Activated naive CD8-positive, alpha-beta T cell treated with anti-CD3 and anti-CD28 coated beads, Interleukin-2, amount 50 U/mL, for 24 hours (primary cell): ENCODE measurements at regions not wholly inside any gene's neighbourhood (a gene's known extent, or its start where the extent isn't known, plus 50 kb on each side); places are given as distances from the start of the nearest gene placed in this dataset.
A peak's percentile ranks its signal among the peaks of the same experiment; 100 is the strongest.
"Not testable (repeated sequence)": the region's sequence is repeated elsewhere in the genome, so short reads cannot be mapped to it uniquely, and the experiment has no call there.

Source experiments
- ATAC-seq: fragments of 150-1000 bp; cut with Tn5 transposase; one replicate; pipeline ENCODE4 v1.10.0; 2021
- DNase-seq: peaks from one replicate; pipeline ENCODE4 v3.0.0; 2021
- H3K27ac Mint-ChIP-seq: one replicate; pipeline ENCODE4 v1.8.0; 2021; ENCODE audit warnings: mild to moderate bottlenecking, mixed read lengths
- H3K27me3 Mint-ChIP-seq: one replicate; pipeline ENCODE4 v1.8.0; 2021; ENCODE audit warnings: mixed read lengths
- H3K36me3 Mint-ChIP-seq: one replicate; pipeline ENCODE4 v1.8.0; 2021; ENCODE audit warnings: low read depth, mixed read lengths
- H3K4me1 Mint-ChIP-seq: one replicate; pipeline ENCODE4 v1.8.0; 2021; ENCODE audit warnings: mixed read lengths
- H3K4me3 Mint-ChIP-seq: one replicate; pipeline ENCODE4 v1.8.0; 2021; ENCODE audit warnings: mild to moderate bottlenecking, moderate library complexity, mixed read lengths
- H3K9me3 Mint-ChIP-seq: one replicate; pipeline ENCODE4 v1.8.0; 2021; ENCODE audit warnings: mixed read lengths

DNA sequence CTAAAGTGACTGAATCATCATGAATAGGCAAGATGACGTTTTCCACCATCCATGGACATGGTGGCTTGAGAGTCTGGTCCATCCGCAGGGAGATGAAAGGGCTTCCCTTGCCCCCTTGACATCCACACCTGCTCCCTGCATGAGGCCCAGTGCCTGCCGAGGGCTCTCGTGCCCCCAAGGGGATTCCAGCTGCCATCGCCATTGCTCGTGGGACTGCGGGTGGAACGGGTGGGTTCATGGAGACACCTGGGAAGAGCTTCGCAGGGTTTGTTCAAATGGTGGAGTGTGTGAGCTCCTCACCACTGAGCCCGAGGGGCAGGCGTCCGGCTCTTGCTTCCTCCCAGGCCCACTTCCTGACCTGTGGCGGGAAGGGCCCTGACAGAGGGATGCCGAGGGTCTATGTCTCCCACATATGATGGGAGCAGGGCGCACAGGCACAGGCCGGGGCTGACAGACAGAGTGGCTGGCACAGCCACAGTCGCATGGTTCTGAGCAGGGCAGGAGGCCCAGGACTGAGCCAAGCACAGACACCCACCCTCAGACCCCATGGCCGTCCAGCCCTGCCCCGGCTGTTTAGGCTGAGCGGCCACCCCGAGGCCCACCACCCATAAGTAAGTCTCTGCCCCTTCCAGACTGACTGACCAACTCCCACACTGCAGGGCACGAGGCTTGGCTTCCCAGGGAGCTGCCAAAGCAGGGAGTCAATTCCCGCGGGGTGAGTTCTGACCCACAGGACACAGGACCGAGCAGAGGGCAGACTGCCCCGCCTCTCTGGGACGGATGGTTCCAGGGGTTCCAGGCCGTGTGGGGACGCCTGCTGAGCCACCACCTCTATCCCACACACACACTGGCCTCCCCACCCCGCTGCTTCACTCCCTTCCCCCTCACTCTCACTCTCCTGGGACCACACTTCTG is 70.0 kb upstream of the PPP1R26 start:
- no peak overlapping the region for H3K27ac Mint-ChIP-seq
- no peaks in the 10 kb centered on the region for H3K36me3 Mint-ChIP-seq
- DNase-seq, result no peak
- H3K27me3 Mint-ChIP-seq, result peaks cover 3% of the 10 kb centered on the region
- no peak for ATAC-seq
- no peaks in the 10 kb centered on the region for H3K9me3 Mint-ChIP-seq
- H3K4me1 Mint-ChIP-seq, result no peaks in the 10 kb centered on the region
- H3K4me3 Mint-ChIP-seq, result no peak overlapping the region

DNA sequence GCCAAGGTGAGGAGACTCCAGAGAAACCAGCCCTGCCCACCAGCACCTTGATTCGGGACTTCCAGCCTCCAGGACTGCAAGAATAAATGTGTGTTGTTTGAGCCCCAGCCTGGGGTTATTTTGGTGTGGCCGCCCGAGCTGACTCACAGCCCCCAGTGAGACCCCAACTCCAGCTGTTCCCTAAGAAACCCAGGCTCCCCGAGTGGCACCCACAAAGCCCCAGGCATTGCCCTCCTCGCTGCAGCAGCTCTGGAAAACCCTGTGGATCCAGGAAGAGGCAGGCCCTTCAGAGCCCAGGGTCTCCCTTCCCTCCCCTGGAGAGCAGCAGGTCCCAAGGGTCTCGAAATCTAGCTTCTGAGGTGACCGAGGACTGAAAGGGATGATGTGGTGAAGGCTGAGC is 69.2 kb upstream of the PPP1R26 start:
- no peaks in the 10 kb centered on the region for H3K4me1 Mint-ChIP-seq

DNA sequence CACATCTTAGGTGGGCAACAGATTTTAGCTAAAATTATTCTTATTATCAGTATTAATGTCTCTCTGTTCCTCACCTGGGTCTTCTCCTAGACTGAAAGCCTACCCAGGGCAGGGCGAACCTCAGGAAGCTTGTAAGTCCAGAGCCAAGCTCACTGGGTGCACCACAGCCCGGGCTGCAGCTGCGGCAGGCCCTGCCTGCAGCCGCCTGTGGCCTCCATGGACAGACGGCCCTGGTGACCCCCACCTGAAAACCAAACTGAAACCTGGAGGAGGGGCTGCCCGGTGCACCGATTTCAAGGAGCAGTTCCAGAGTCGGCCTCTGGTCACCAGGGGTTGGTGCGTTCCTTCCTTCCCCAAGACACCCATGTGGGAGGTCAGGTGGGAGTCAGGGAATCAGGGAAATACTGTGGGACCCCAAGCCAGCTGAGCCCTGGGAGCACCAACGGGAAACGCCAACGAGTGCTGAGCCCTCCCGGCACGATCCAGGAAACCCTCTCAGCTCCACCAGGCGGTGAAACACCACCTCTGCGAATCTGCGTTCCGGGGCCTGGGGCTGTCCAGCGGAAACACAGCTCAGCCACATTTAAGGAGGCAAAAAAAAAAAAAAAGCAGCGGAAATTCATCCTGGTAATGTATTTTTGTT is 68.6 kb upstream of the PPP1R26 start:
- no peak for DNase-seq
- no peaks in the 10 kb centered on the region for H3K4me1 Mint-ChIP-seq
- no peaks in the 10 kb centered on the region for H3K27me3 Mint-ChIP-seq
- no peaks in the 10 kb centered on the region for H3K36me3 Mint-ChIP-seq
- no peak overlapping the region for H3K4me3 Mint-ChIP-seq
- H3K27ac Mint-ChIP-seq, result no peak overlapping the region
- no peak for ATAC-seq
- H3K9me3 Mint-ChIP-seq, result no peaks in the 10 kb centered on the region

More for the DNA sequence above, 69.2 kb upstream of the PPP1R26 start:
- peaks cover 3% of the 10 kb centered on the region for H3K27me3 Mint-ChIP-seq
- no peak overlapping the region for H3K27ac Mint-ChIP-seq
- H3K9me3 Mint-ChIP-seq, result no peaks in the 10 kb centered on the region
- DNase-seq (no peak), ATAC-seq (no peak)
- no peak overlapping the region for H3K4me3 Mint-ChIP-seq
- H3K36me3 Mint-ChIP-seq, result no peaks in the 10 kb centered on the region

DNA sequence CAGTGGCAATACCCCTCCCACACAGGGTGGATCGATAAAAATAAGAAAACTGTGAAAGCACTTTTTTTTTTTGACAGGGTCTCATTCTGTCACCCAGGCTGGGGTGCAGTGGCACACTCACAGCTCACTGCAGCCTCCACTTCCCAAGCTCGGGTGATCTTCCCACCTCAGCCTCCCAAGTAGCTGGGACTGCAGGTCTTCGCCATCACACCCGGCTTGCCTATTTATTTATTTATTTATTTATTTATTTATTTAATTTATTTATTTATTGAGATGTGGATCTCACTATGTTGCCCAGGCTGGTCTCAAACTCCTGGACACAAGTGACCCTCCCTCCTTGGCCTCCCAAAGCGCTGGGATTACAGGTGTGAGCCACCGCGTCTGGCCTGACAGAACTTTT is 68.0 kb upstream of the PPP1R26 start:
- not testable (repeated sequence) for ATAC-seq, H3K4me1 Mint-ChIP-seq, H3K36me3 Mint-ChIP-seq, H3K9me3 Mint-ChIP-seq, H3K27me3 Mint-ChIP-seq, H3K27ac Mint-ChIP-seq, H3K4me3 Mint-ChIP-seq, DNase-seq

DNA sequence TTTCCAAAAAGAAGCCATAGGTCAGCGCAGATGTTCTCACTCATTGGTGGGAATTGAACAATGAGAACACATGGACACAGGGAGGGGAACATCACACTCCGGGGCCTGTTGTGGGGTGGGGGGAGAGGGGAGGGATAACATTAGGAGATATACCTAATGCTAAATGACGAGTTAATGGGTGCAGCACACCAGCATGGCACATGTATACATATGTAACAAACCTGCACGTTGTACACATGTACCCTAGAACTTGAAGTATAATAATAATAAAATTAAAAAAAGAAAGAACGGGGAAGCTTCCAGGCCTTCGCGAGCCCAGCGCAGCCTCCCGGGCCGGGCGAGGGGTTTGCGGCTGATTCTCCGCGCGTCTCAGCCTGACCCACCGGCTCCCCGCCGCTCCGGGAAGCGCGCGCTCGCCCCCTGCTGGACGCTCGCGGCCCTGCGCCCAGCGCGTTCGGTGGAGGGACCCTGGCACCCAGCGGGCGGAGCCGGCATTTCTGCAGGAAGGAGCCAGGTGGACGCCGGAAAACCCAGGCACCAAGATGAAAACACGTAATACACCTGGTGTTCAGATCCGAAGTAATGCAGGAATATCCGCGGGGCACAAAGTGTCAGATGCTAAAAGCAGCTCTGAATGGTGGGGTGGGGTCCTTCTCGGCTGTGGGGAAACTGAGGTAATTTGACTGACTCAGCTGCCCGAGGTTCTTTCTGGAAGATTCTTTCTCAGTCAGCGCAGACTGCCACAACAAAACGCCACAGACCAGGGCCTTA is 67.1 kb upstream of the PPP1R26 start:
- not testable (repeated sequence) for H3K27ac Mint-ChIP-seq, H3K4me1 Mint-ChIP-seq, H3K27me3 Mint-ChIP-seq, H3K4me3 Mint-ChIP-seq, H3K36me3 Mint-ChIP-seq, H3K9me3 Mint-ChIP-seq
- ATAC-seq, result peak; percentile 77
- peak; percentile 76 for DNase-seq

DNA sequence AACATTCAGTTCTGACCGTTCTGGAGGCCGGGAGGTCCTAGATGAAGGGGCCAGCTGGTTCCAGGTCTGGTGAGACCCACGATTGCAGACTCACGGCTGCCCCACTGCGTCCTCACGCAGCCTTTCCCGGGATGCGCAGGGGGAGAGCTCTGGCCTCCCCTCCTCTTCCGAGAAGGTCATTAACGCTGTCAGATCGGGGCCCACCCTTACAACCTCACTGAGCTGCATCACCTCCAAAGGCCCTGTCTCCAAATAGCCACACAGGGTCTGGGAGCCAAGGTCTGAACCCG is 66.6 kb upstream of the PPP1R26 start:
- no peaks in the 10 kb centered on the region for H3K36me3 Mint-ChIP-seq
- H3K27me3 Mint-ChIP-seq, result no peaks in the 10 kb centered on the region
- ATAC-seq (no peak), DNase-seq (no peak)
- H3K4me1 Mint-ChIP-seq, result no peaks in the 10 kb centered on the region
- no peaks in the 10 kb centered on the region for H3K9me3 Mint-ChIP-seq
- H3K27ac Mint-ChIP-seq, result no peak overlapping the region
- H3K4me3 Mint-ChIP-seq, result no peak overlapping the region

DNA sequence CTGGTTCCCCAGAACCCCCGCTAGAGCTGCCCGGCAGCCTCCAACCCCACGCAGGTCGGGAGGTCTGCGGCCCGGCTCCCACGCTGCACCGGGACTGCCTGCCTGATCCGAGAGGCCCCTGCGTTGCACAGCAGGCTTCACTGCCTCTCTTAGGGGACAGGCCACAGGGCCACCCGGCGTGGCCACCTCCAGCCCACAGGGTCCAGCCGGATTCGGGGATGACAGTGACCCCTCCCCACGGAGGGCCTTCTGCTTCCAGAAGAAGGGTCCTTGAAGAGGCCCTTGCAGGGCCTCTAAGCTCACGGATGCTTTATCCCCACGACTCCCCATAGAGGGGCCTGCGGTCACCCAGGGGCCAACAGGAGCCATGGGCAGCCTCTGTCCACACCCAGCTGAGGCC is 66.1 kb upstream of the PPP1R26 start:
- no peaks in the 10 kb centered on the region for H3K27me3 Mint-ChIP-seq
- ATAC-seq (no peak), DNase-seq (no peak)
- no peak overlapping the region for H3K4me3 Mint-ChIP-seq
- no peaks in the 10 kb centered on the region for H3K9me3 Mint-ChIP-seq
- no peaks in the 10 kb centered on the region for H3K4me1 Mint-ChIP-seq
- no peak overlapping the region for H3K27ac Mint-ChIP-seq
- H3K36me3 Mint-ChIP-seq, result no peaks in the 10 kb centered on the region

DNA sequence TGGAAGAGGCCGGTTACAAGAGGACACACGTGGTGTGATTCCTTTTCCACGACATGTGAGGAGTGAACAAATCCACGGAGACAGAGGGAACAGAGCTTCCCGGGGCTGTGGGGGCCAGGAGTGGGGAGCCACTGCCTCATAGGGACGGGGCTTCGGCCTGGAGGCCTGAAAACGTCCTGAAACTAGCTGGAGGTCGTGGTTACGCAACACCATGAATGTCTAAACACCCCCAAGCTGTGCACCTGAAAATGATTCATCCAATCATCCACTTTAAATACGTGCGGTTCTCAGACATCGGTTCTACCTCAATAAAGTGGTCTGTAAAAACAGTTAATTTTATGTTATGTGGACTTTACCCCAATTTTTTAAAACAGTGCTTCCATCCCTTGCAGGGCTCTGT is 65.3 kb upstream of the PPP1R26 start:
- no peaks in the 10 kb centered on the region for H3K36me3 Mint-ChIP-seq
- no peak overlapping the region for H3K27ac Mint-ChIP-seq
- H3K4me1 Mint-ChIP-seq, result no peaks in the 10 kb centered on the region
- no peak for DNase-seq
- peaks cover 3% of the 10 kb centered on the region for H3K27me3 Mint-ChIP-seq
- H3K4me3 Mint-ChIP-seq, result no peak overlapping the region
- no peak for ATAC-seq
- H3K9me3 Mint-ChIP-seq, result no peaks in the 10 kb centered on the region

DNA sequence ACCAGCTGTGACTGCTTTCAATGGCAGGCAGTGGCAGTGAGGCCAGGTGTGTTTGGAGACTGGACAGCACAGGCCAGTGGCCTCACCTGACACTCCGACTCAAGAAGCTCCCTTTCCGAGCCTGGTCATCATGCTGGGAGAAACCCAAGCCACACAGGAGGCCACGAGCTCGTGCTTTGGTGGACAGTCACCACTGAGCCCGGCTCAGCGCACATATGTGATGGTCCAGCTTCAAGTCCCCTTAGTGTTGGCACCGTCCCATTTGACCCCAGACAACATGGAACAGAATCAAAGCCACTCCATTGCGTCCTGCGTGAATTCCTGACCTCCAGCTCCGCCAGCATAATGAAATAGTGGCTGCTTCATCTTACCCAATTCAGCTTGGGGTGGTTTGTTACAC is 64.0 kb upstream of the PPP1R26 start:
- Mint-ChIP-seq H3K36me3 (no peaks in the 10 kb centered on the region), H3K4me3 (no peak overlapping the region), H3K4me1 (no peaks in the 10 kb centered on the region), H3K27ac (no peak overlapping the region), H3K27me3 (peaks cover 8% of the 10 kb centered on the region), H3K9me3 (no peaks in the 10 kb centered on the region)
- ATAC-seq (no peak), DNase-seq (no peak)

DNA sequence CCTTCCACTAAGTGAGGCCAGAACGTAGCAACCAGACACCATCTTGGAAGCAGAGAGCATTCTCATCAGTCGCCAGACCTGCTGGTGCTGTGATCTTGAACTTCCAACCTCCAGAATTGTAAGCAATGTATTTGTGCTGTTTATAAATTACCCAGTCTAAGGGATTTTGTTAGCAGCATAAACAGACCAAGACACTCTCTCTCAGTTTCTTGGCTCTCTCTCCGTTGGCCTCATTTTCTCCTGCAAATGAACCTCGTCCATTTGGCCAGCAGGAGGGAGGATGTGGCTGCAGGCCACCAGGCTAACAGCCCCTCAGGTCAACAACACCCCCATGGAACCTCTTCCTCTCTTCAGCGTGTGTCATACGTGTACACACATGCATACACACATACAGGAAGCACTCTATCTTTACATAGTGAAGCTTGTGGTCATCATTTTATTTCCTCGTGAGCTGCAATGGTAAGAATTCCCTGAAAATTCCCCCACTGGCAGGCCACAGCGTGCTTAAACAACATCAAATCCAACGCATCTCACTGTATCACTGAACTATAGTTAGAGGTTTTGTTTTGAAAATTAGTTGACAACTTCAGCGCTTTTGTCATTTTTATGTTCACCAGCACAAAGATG is 62.8 kb upstream of the PPP1R26 start:
- ATAC-seq (no peak), DNase-seq (no peak)
- Mint-ChIP-seq H3K9me3 (no peaks in the 10 kb centered on the region), H3K27ac (no peak overlapping the region), H3K36me3 (no peaks in the 10 kb centered on the region), H3K4me1 (no peaks in the 10 kb centered on the region), H3K4me3 (no peak overlapping the region), H3K27me3 (peaks cover 9% of the 10 kb centered on the region)

DNA sequence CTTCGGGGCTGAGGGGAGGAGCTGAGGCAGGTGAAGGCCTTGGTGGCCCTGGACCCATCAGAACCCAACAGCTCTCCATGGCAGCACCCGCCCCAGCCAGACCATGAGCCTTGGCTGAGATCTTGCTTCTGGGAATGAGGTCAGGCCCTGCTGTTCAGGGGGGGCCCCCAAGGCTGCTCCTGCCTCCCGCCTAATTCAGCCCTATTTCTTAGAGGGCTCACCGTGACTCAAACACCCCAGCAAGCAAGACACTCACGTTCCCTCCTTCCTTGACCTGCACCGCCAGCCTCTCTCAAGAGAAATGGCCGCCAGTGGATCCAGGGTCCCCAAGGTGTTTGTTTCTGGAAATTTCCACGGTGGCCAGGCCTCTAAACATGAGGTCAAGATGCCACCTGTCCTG is 61.4 kb upstream of the PPP1R26 start:
- H3K4me1 Mint-ChIP-seq, result no peaks in the 10 kb centered on the region
- DNase-seq, result no peak

DNA sequence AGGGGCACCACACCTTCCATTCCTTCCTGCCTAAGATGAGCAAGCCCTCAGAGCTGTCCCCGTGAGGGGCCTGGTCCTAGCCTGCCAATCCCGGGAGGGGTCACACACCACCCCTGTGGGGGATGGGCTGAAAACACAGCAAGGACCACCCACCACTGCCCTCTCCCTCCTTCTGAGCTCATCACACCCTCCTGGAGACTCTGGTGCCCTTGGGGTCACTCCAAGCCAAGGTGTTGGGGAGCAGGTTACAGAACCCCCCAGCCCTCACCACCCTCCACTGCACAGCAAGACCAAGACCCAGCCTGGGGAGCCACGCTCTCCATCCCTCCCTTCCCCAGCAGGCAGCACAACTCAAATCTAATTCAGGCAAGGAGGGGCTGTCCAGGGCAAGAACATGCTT is 60.5 kb upstream of the PPP1R26 start:
- peaks cover 13% of the 10 kb centered on the region for H3K27me3 Mint-ChIP-seq
- ATAC-seq (no peak), DNase-seq (no peak)
- no peak overlapping the region for H3K27ac Mint-ChIP-seq
- no peaks in the 10 kb centered on the region for H3K4me1 Mint-ChIP-seq
- no peak overlapping the region for H3K4me3 Mint-ChIP-seq
- peaks cover 2% of the 10 kb centered on the region for H3K36me3 Mint-ChIP-seq
- no peaks in the 10 kb centered on the region for H3K9me3 Mint-ChIP-seq

More for the DNA sequence above, 61.4 kb upstream of the PPP1R26 start:
- no peak for ATAC-seq
- H3K36me3 Mint-ChIP-seq, result no peaks in the 10 kb centered on the region
- no peaks in the 10 kb centered on the region for H3K9me3 Mint-ChIP-seq
- H3K4me3 Mint-ChIP-seq, result no peak overlapping the region
- peaks cover 13% of the 10 kb centered on the region for H3K27me3 Mint-ChIP-seq
- H3K27ac Mint-ChIP-seq, result no peak overlapping the region

DNA sequence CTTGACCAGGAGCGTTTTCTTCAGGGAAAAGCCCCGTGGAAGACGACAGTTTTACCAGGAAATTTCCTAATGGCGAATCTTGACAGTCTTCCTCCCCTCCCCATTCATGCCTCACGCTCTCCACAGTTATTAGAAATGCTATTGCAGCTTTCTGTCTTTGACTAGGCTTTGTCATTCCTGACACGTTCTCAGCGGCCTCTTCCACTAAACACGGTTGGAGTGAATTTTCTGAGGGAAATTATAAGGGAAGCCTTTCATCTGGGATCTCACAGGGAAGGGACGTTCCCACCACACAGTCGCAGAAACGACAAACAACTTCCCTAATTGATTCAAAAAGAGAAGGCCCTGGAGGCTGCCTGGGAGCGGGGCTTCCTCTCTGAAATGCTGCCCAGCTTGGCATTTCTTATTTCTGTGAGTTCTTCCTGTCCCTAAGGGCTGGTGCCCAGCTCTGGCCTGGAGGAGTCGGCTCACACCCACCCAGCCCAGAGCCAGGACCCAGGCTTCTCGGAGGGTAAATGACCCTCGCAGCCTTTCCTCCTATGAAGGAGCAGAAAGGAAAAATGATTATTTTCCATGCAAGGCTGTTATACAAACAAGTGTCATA is 57.1 kb upstream of the PPP1R26 start:
- no peak for ATAC-seq
- Mint-ChIP-seq H3K4me3 (no peak overlapping the region), H3K27ac (no peak overlapping the region), H3K4me1 (no peaks in the 10 kb centered on the region), H3K27me3 (peaks cover 21% of the 10 kb centered on the region), H3K9me3 (no peaks in the 10 kb centered on the region), H3K36me3 (peaks cover 2% of the 10 kb centered on the region)
- DNase-seq, result no peak

DNA sequence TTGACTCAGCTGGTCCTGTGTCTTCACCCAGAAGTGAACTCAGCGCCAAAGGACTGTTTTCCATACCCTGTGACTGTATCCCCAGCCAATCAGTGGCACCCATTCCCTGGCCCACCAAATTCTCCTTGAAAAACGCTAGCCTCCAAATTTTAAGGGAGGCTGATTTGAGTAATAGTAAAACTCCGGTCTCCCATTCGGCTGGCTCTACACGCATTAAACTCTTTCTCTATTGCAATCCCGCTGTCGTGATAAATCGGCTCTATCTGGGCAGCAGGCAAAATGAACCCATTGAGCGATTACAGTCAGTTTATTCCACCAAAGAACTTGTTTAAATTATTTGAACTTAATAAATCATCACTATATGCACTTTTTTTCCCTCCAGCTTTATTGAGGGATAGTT is 55.9 kb upstream of the PPP1R26 start:
- Mint-ChIP-seq H3K4me1 (no peaks in the 10 kb centered on the region), H3K9me3 (peaks cover 5% of the 10 kb centered on the region), H3K27me3 (peaks cover 24% of the 10 kb centered on the region), H3K36me3 (peaks cover 2% of the 10 kb centered on the region), H3K4me3 (no peak overlapping the region), H3K27ac (no peak overlapping the region)
- DNase-seq (no peak), ATAC-seq (no peak)
